Esophagus squamous epithelium (tissue), 4 donors: ENCODE measurements at regions not wholly inside any gene's neighbourhood (a gene's known extent, or its start where the extent isn't known, plus 50 kb on each side); places are given as distances from the start of the nearest gene placed in this dataset.
"Not testable (repeated sequence)": the region's sequence is repeated elsewhere in the genome, so short reads cannot be mapped to it uniquely, and the experiment has no call there.

Source experiments
- CTCF ChIP-seq, 6 experiments: fragments of 450-650 bp in 4 of 6; fragments of 200-600 bp in 2 of 6; sonication (generic) in 2 of 6; IDR thresholded peaks; one replicate each; pipeline ENCODE4 v1.5.1; 2016 to 2019; ENCODE audit warnings: antibody characterized with exemption in 6 of 6, mild to moderate bottlenecking in 4 of 6, moderate library complexity in 4 of 6
- POLR2A ChIP-seq, 4 donors: fragments of 450-650 bp; IDR thresholded peaks; one replicate each; pipeline ENCODE4 v1.6.1; 2017; ENCODE audit warnings: antibody characterized with exemption in 4 of 4, mild to moderate bottlenecking in 4 of 4, moderate library complexity in 3 of 4

GRCh38 chr19:20296314-20296713 lies 129.3 kb downstream of the ZNF486 start:
- TF ChIP-seq CTCF, POLR2A (IDR thresholded peaks at IDR 0.05): not testable (repeated sequence)
